HCT116 (cell line): ENCODE measurements at regions not wholly inside any gene's neighbourhood (a gene's known extent, or its start where the extent isn't known, plus 50 kb on each side); places are given as distances from the start of the nearest gene placed in this dataset.

Experiments used
- ATAC-seq: fragments of 200-7000 bp; cut with Tn5 transposase; 2 replicates; pipeline ENCODE4 v1.9.1; 2020; ENCODE audit warnings: mild to moderate bottlenecking, moderate library complexity
- BruUV-seq: library from RNA; stranded (reverse); fragments of 400-500 nt; replicated peaks from 2 replicates; lab custom pipeline; 2021; lab: Mats Ljungman, UMichigan
- CTCF ChIA-PET: fragments of 300-600 bp; sonication (Branson Sonifier 250); formaldehyde crosslinking; loops from one replicate; lab custom pipeline; 2021; ENCODE audit warnings: antibody characterized with exemption; lab: Charles Lee
- POLR2A ChIA-PET: fragments of 300-600, 350-600 bp; sonication (Branson Sonifier 250); formaldehyde crosslinking; loops from one replicate; lab custom pipeline; 2021; ENCODE audit warnings: antibody characterized with exemption; lab: Charles Lee
- RAD21 ChIA-PET, 2 experiments: fragments of 300-600 bp; sonication (Branson Sonifier 250); formaldehyde crosslinking; loops; one replicate each; lab custom pipeline; 2023; ENCODE audit warnings: low total read pairs in 2 of 2; ENCODE audit not compliant: uncharacterized antibody in 2 of 2, unreplicated experiment in 2 of 2, low non-redundant PET in 1 of 2; lab: Charles Lee
- DNase-seq: peaks from one replicate; pipeline ENCODE4 v3.0.0-alpha.2; 2010; ENCODE audit warnings: low read depth, low spot score
- H2AFZ ChIP-seq: fragments of 200-600 bp; shearing (Covaris generic), sonication (generic); 2 replicates; pipeline ENCODE4 v1.6.1; 2017; ENCODE audit warnings: low read depth, mixed run types, mixed read lengths, antibody characterized with exemption, low read length; ENCODE audit not compliant: poor library complexity, severe bottlenecking
- H3K27ac ChIP-seq: 2 replicates; pipeline ENCODE4 v1.5.1; 2012; ENCODE audit warnings: low read depth, low read length
- H3K27me3 ChIP-seq: fragments of 200-600 bp; sonication (generic); 2 replicates; pipeline ENCODE4 v1.6.1; 2016; ENCODE audit warnings: mixed run types, low read length, mixed read lengths; ENCODE audit not compliant: insufficient read depth
- H3K36me3 ChIP-seq, 2 experiments: fragments of 200-500 bp in 1 of 2; fragments of 200-600 bp in 1 of 2; sonication (Bioruptor generic) in 1 of 2; sonication (generic) in 1 of 2; 2 replicates each; pipeline versions ENCODE4 v1.5.1 to v1.6.1; 2014 to 2016; ENCODE audit warnings: low read length in 2 of 2, inconsistent platforms in 1 of 2, mixed read lengths in 1 of 2, mixed run types in 1 of 2; ENCODE audit not compliant: insufficient read depth in 2 of 2, control insufficient read depth in 1 of 2
- H3K4me1 ChIP-seq, 2 experiments: fragments of 200-600 bp in 1 of 2; sonication (generic) in 1 of 2; 2 replicates each; pipeline versions ENCODE4 v1.5.1 to v1.6.1; 2012 to 2017; ENCODE audit warnings: low read length in 2 of 2, inconsistent platforms in 1 of 2, mild to moderate bottlenecking in 1 of 2, mixed read lengths in 1 of 2, mixed run types in 1 of 2, moderate library complexity in 1 of 2; ENCODE audit not compliant: insufficient read depth in 2 of 2, control insufficient read depth in 1 of 2
- H3K4me2 ChIP-seq: fragments of 200-600 bp; sonication (generic); 2 replicates; pipeline ENCODE4 v1.6.1; 2017; ENCODE audit warnings: mixed run types, low read length, mixed read lengths
- H3K4me3 ChIP-seq, 2 experiments: fragments of 200-600 bp in 1 of 2; sonication (generic) in 1 of 2; replicated peaks in 1 of 2; 2 replicates each; pipeline ENCODE4 v1.5.1; 2011 to 2016; ENCODE audit warnings: low read length in 2 of 2, control low read depth in 1 of 2, low read depth in 1 of 2, mild to moderate bottlenecking in 1 of 2, mixed read lengths in 1 of 2, mixed run types in 1 of 2
- H3K79me2 ChIP-seq: fragments of 200-600 bp; sonication (generic); 2 replicates; pipeline ENCODE4 v1.6.1; 2017; ENCODE audit warnings: mild to moderate bottlenecking, mixed run types, low read length, moderate library complexity, mixed read lengths; ENCODE audit not compliant: insufficient read depth
- H3K9ac ChIP-seq: fragments of 200-600 bp; sonication (generic); 2 replicates; pipeline ENCODE4 v1.6.1; 2016; ENCODE audit warnings: low read length, mixed read lengths
- H3K9me2 ChIP-seq: fragments of 200-600 bp; sonication (generic), shearing (Covaris generic); 2 replicates; pipeline ENCODE4 v1.6.1; 2017; ENCODE audit warnings: mixed run types, mild to moderate bottlenecking, moderate library complexity; ENCODE audit not compliant: insufficient read depth
- H3K9me3 ChIP-seq, 2 experiments: fragments of 200-500 bp in 1 of 2; fragments of 200-600 bp in 1 of 2; sonication (Bioruptor generic) in 1 of 2; sonication (generic) in 1 of 2; 2 replicates each; pipeline ENCODE4 v1.6.1; 2014 to 2017; ENCODE audit warnings: low read length in 2 of 2, mixed read lengths in 2 of 2, inconsistent platforms in 1 of 2, low read depth in 1 of 2, mild to moderate bottlenecking in 1 of 2, mixed run types in 1 of 2, moderate library complexity in 1 of 2; ENCODE audit not compliant: control insufficient read depth in 1 of 2, insufficient read depth in 1 of 2
- H4K20me1 ChIP-seq: fragments of 200-600 bp; sonication (generic), shearing (Covaris generic); 2 replicates; pipeline ENCODE4 v1.6.1; 2017; ENCODE audit warnings: mixed run types, mild to moderate bottlenecking, moderate library complexity; ENCODE audit not compliant: insufficient read depth
- ATF3 ChIP-seq: IDR thresholded peaks from 2 replicates; pipeline ENCODE4 v1.6.1; 2012
- CBX3 ChIP-seq: IDR thresholded peaks from 2 replicates; pipeline ENCODE4 v1.6.1; 2012; ENCODE audit warnings: low read depth
- CEBPB ChIP-seq: IDR thresholded peaks from 2 replicates; pipeline ENCODE4 v1.6.1; 2012; ENCODE audit warnings: low read depth
- ELF1 ChIP-seq: IDR thresholded peaks from 2 replicates; pipeline ENCODE4 v1.6.1; 2012; ENCODE audit warnings: low read depth, borderline replicate concordance
- EZH2 ChIP-seq: fragments of 200-600 bp; sonication (generic); IDR thresholded peaks from 2 replicates; pipeline ENCODE4 v1.6.1; 2017; ENCODE audit warnings: antibody characterized with exemption, mixed run types
- EZH2phosphoT487 ChIP-seq: fragments of 200-600 bp; IDR thresholded peaks from 2 replicates; pipeline ENCODE4 v1.6.1; 2018; ENCODE audit warnings: antibody characterized with exemption, borderline replicate concordance
- JUND ChIP-seq: IDR thresholded peaks from 2 replicates; pipeline ENCODE4 v1.6.1; 2012
- MAX ChIP-seq: IDR thresholded peaks from 2 replicates; pipeline ENCODE4 v1.6.1; 2012
- POLR2A ChIP-seq: IDR thresholded peaks from 2 replicates; pipeline ENCODE4 v1.7.0; 2011; ENCODE audit warnings: borderline replicate concordance; ENCODE audit not compliant: insufficient read depth, insufficient read length; ENCODE audit errors: extremely low read depth
- POLR2AphosphoS5 ChIP-seq: IDR thresholded peaks from 2 replicates; pipeline ENCODE4 v1.6.1; 2011; ENCODE audit warnings: mild to moderate bottlenecking, low read depth, low read length, moderate library complexity
- RAD21 ChIP-seq: IDR thresholded peaks from 2 replicates; pipeline ENCODE4 v1.6.1; 2012; ENCODE audit warnings: low read depth, mild to moderate bottlenecking
- REST ChIP-seq: IDR thresholded peaks from 2 replicates; pipeline ENCODE4 v1.6.1; 2012; ENCODE audit warnings: low read depth
- SIN3A ChIP-seq: IDR thresholded peaks from 2 replicates; pipeline ENCODE4 v1.6.1; 2012; ENCODE audit warnings: low read depth
- SRF ChIP-seq: IDR thresholded peaks from 2 replicates; pipeline ENCODE4 v1.6.1; 2012; ENCODE audit warnings: low read depth
- YY1 ChIP-seq: IDR thresholded peaks from 2 replicates; pipeline ENCODE4 v1.6.1; 2011; ENCODE audit warnings: low read length, low read depth, moderate library complexity, mild to moderate bottlenecking; ENCODE audit not compliant: insufficient replicate concordance; ENCODE audit errors: extremely low read depth
- ZBTB33 ChIP-seq: IDR thresholded peaks from 2 replicates; pipeline ENCODE4 v1.6.1; 2011; ENCODE audit warnings: mild to moderate bottlenecking, low read length, moderate library complexity; ENCODE audit not compliant: insufficient replicate concordance; ENCODE audit errors: extremely low read depth
- ZNF274 ChIP-seq: fragments of 200-500 bp; sonication (Bioruptor generic); IDR thresholded peaks from 2 replicates; pipeline ENCODE4 v1.6.1; 2014; ENCODE audit warnings: mild to moderate bottlenecking, low read depth, low read length, inconsistent platforms
- intact Hi-C: fragments of 100-400 bp; cut with micrococcal nuclease; formaldehyde crosslinking; loops from 2 replicates; pipeline ENCODE4 v1.10.0; 2022

- TF ChIP-seq REST (no peak), CBX3 (no peak), SRF (no peak), JUND (0 out of 2 replicates have a peak, but pooled peaks have one; percentile 14), MAX (no peak), ELF1 (no peak), CEBPB (no peak), EZH2phosphoT487 (no peak), ZNF274 (no peak), YY1 (no peak), RAD21 (no peak; the same call in 1 of the 2 replicates)
These were observed 66.7 kb upstream of the FOXE1 start (continued) for GRCh38 chr9:97786341-97786740.

GRCh38 chr9:97787551-97787950 is 65.5 kb upstream of the FOXE1 start:
- intact Hi-C loops = no loop called here
- no peak overlapping the region for H3K27ac ChIP-seq
- ChIA-PET CTCF (no interaction called here), POLR2A (no interaction called here), RAD21 (no interaction called here)
- H3K4me2 ChIP-seq = no peak overlapping the region
- peaks cover 0 to 10% of the 10 kb centered on the region in 2 experiments; a peak in 2 of 4 replicates for H3K4me1 ChIP-seq
- H2AFZ ChIP-seq = no peak overlapping the region
- no TSS peak for BruUV-seq
- no peaks in the 10 kb centered on the region for H3K9me2 ChIP-seq
- no peaks in the 10 kb centered on the region for H4K20me1 ChIP-seq
- H3K9ac ChIP-seq = no peak overlapping the region
- no peaks in the 10 kb centered on the region for H3K79me2 ChIP-seq
- no peak for DNase-seq
- H3K9me3 ChIP-seq = no peaks in the 10 kb centered on the region
- H3K36me3 ChIP-seq = no peaks in the 10 kb centered on the region
- ATAC-seq = no peak
- H3K4me3 ChIP-seq = no peak overlapping the region
- H3K27me3 ChIP-seq = no peaks in the 10 kb centered on the region; the same call in 1 of the 2 replicates
- TF ChIP-seq POLR2A = no peak
- TF ChIP-seq POLR2AphosphoS5 = no peak
- no peak for TF ChIP-seq SIN3A
- no peak for TF ChIP-seq RAD21
- TF ChIP-seq EZH2 = no peak
- TF ChIP-seq JUND = no peak
- TF ChIP-seq ZBTB33 = no peak
- TF ChIP-seq MAX = no peak
- TF ChIP-seq ATF3 = no peak
